HK-2 (cell line): ENCODE measurements at regions not wholly inside any gene's neighbourhood (a gene's known extent, or its start where the extent isn't known, plus 50 kb on each side); places are given as distances from the start of the nearest gene placed in this dataset.

Source experiments
- DNase-seq: peaks from one replicate; pipeline ENCODE4 v3.0.0-alpha.2; 2018; ENCODE audit not compliant: unreplicated experiment

- no peak for DNase-seq
Observed at GRCh38 chr15:70226337-70226980, 128.7 kb upstream of the TLE3 start.

GRCh38 chr15:70225416-70225815, 127.7 kb upstream of the TLE3 start:
- DNase-seq = no peak

- DNase-seq = no peak
Observed at GRCh38 chr15:70222606-70223005, 124.9 kb upstream of the TLE3 start.

- DNase-seq = no peak
Observed at GRCh38 chr15:70220490-70221096, 122.9 kb upstream of the TLE3 start.

- DNase-seq = no peak
Observed at GRCh38 chr15:70219966-70220365, 122.2 kb upstream of the TLE3 start.

- no peak for DNase-seq
Observed at GRCh38 chr15:70219256-70219895, 121.7 kb upstream of the TLE3 start.

GRCh38 chr15:70217226-70218160, 119.8 kb upstream of the TLE3 start:
- no peak for DNase-seq

- DNase-seq = no peak
Observed at GRCh38 chr15:70215951-70216350, 118.2 kb upstream of the TLE3 start.

GRCh38 chr15:70214941-70215635, 117.4 kb upstream of the TLE3 start:
- no peak for DNase-seq

- DNase-seq = no peak
Observed at GRCh38 chr15:70214276-70214675, 116.6 kb upstream of the TLE3 start.

GRCh38 chr15:70213794-70214193, 116.1 kb upstream of the TLE3 start:
- DNase-seq = no peak

- DNase-seq = no peak
Observed at GRCh38 chr15:70212963-70213315, 115.2 kb upstream of the TLE3 start.

GRCh38 chr15:70212286-70212962, 114.7 kb upstream of the TLE3 start:
- DNase-seq = no peak

- no peak for DNase-seq
Observed at GRCh38 chr15:70210528-70210927, 112.8 kb upstream of the TLE3 start.

GRCh38 chr15:70210076-70210475, 112.4 kb upstream of the TLE3 start:
- DNase-seq = no peak

GRCh38 chr15:70209499-70209898, 111.8 kb upstream of the TLE3 start:
- no peak for DNase-seq

- no peak for DNase-seq
Observed at GRCh38 chr15:70208332-70208731, 110.6 kb upstream of the TLE3 start.

- no peak for DNase-seq
Observed at GRCh38 chr15:70206668-70207067, 109.0 kb upstream of the TLE3 start.

- no peak for DNase-seq
Observed at GRCh38 chr15:70204652-70205051, 106.9 kb upstream of the TLE3 start.

- DNase-seq = no peak
Observed at GRCh38 chr15:70203981-70204560, 106.4 kb upstream of the TLE3 start.

- no peak for DNase-seq
Observed at GRCh38 chr15:70202756-70203155, 105.0 kb upstream of the TLE3 start.
